ENCODE measurements at regions not wholly inside any gene's neighbourhood (a gene's known extent, or its start where the extent isn't known, plus 50 kb on each side); places are given as distances from the start of the nearest gene placed in this dataset.

- no peak for TF ChIP-seq CTCF (IDR thresholded peaks at IDR 0.05 in 8 of 11, conservative IDR thresholded peaks at IDR 0.05 in 3 of 11)
- no peak for TF ChIP-seq POLR2AphosphoS5 (IDR thresholded peaks at IDR 0.05)
Measured at GRCh38 chr1:80402625-80403024, 1396.1 kb upstream of the ADGRL4 start.
